ENCODE measurements at regions not wholly inside any gene's neighbourhood (a gene's known extent, or its start where the extent isn't known, plus 50 kb on each side); places are given as distances from the start of the nearest gene placed in this dataset.

DNA sequence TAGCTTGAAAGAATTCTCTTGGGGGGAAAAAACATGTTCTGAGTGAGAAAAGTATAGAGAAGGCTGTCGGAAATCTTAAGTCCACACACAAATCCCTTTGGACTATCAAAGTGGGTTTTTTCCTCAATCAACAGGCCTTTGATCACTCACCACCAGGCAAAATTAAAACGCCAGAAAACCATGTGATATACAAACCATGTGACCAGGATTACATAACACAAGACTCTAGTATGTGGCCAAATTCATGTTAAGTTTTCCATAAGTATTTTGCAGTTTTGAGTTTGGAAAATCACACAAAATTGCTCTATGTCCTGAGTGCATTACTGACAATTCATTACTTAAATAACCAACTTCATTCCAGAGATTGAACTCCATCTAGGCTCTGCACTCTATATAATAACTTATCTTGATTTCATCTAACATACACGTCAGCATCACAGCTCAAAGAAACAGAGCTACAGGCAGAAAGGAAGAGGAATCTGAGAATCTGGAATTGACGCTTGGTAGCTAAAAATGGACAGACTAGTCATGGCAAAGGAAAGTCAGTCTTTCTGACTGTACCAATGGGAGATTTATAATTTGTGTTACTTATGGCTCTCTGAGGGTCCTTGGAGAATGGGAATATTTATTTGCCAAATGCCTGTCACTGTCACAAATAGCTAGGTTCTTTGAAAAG is 383.5 kb downstream of the SFMBT2 start:
- TF ChIP-seq, protein P1, sequence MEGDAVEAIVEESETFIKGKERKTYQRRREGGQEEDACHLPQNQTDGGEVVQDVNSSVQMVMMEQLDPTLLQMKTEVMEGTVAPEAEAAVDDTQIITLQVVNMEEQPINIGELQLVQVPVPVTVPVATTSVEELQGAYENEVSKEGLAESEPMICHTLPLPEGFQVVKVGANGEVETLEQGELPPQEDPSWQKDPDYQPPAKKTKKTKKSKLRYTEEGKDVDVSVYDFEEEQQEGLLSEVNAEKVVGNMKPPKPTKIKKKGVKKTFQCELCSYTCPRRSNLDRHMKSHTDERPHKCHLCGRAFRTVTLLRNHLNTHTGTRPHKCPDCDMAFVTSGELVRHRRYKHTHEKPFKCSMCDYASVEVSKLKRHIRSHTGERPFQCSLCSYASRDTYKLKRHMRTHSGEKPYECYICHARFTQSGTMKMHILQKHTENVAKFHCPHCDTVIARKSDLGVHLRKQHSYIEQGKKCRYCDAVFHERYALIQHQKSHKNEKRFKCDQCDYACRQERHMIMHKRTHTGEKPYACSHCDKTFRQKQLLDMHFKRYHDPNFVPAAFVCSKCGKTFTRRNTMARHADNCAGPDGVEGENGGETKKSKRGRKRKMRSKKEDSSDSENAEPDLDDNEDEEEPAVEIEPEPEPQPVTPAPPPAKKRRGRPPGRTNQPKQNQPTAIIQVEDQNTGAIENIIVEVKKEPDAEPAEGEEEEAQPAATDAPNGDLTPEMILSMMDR (conservative IDR thresholded peaks at IDR 0.05; ENCODE audit: low read length), result no peak
- no peak for TF ChIP-seq EZH2phosphoT487 (IDR thresholded peaks at IDR 0.05; ENCODE audit: borderline replicate concordance)

All from Loucy (cell line).